ENCODE measurements at regions not wholly inside any gene's neighbourhood (a gene's known extent, or its start where the extent isn't known, plus 50 kb on each side); places are given as distances from the start of the nearest gene placed in this dataset.

GRCh38 chr15:93954985-93955571 lies 276.3 kb upstream of the MCTP2 start:
- no peak overlapping the region for H3K4me3 ChIP-seq
- H3K4me1 ChIP-seq, result no peaks in the 10 kb centered on the region
- ATAC-seq (no peak), DNase-seq (no peak)
- no peaks in the 10 kb centered on the region for H3K9me3 ChIP-seq
- WGBS, 2 donors, result 15 to 17% methylated on average over 8 of the region's 8 CpGs
- TF ChIP-seq POLR2A (IDR thresholded peaks at IDR 0.05) (no peak), CTCF (IDR thresholded peaks at IDR 0.05) (no peak)
- H3K27me3 ChIP-seq, result no peaks in the 10 kb centered on the region
- intact Hi-C loops (cut with DNase I), result no loop called here
- H3K27ac ChIP-seq, result no peak overlapping the region
- no peaks in the 10 kb centered on the region for H3K36me3 ChIP-seq (replicated peaks in 1 of 2; ENCODE audit: insufficient read depth in 1 of 2, low read depth in 2 of 2)

GRCh38 chr15:93948726-93949125 lies 282.6 kb upstream of the MCTP2 start:
- TF ChIP-seq CTCF (IDR thresholded peaks at IDR 0.05) (no peak), POLR2A (IDR thresholded peaks at IDR 0.05) (no peak)
- Histone ChIP-seq H3K27ac (no peak overlapping the region), H3K27me3 (no peaks in the 10 kb centered on the region), H3K4me3 (no peak overlapping the region), H3K4me1 (no peaks in the 10 kb centered on the region), H3K36me3 (replicated peaks in 1 of 2; ENCODE audit: insufficient read depth in 1 of 2, low read depth in 2 of 2) (no peaks in the 10 kb centered on the region), H3K9me3 (no peaks in the 10 kb centered on the region)
- 58% methylated on average over 8 of the region's 8 CpGs for WGBS, 2 donors
- ATAC-seq (no peak), DNase-seq (no peak)
- intact Hi-C loops (cut with DNase I), result no loop called here

- WGBS, 2 donors, result 25 to 28% methylated on average over 4 of the region's 4 CpGs
- H3K36me3 ChIP-seq (replicated peaks in 1 of 2; ENCODE audit: insufficient read depth in 1 of 2, low read depth in 2 of 2), result no peaks in the 10 kb centered on the region
- DNase-seq, result no peak
- TF ChIP-seq CTCF (IDR thresholded peaks at IDR 0.05) (no peak), POLR2A (IDR thresholded peaks at IDR 0.05) (no peak)
- ATAC-seq, result no peak
- H3K27ac ChIP-seq, result no peak overlapping the region
- intact Hi-C loops (cut with DNase I), result no loop called here
- H3K27me3 ChIP-seq, result no peaks in the 10 kb centered on the region
- H3K9me3 ChIP-seq, result no peaks in the 10 kb centered on the region
- H3K4me1 ChIP-seq, result peaks cover 6% of the 10 kb centered on the region
- H3K4me3 ChIP-seq, result no peak overlapping the region
Measured at GRCh38 chr15:93943586-93943985, 287.8 kb upstream of the MCTP2 start.

GRCh38 chr15:93942269-93942694 lies 289.1 kb upstream of the MCTP2 start:
- no peak for TF ChIP-seq POLR2A (IDR thresholded peaks at IDR 0.05)
- TF ChIP-seq CTCF (IDR thresholded peaks at IDR 0.05), result no peak
- no peaks in the 10 kb centered on the region for H3K27me3 ChIP-seq
- no peaks in the 10 kb centered on the region for H3K36me3 ChIP-seq (replicated peaks in 1 of 2; ENCODE audit: insufficient read depth in 1 of 2, low read depth in 2 of 2)
- intact Hi-C loops (cut with DNase I), result no loop called here
- ATAC-seq (no peak), DNase-seq (no peak)
- peaks cover 6% of the 10 kb centered on the region for H3K4me1 ChIP-seq
- no peak overlapping the region for H3K4me3 ChIP-seq
- no peaks in the 10 kb centered on the region for H3K9me3 ChIP-seq
- WGBS, 2 donors, result 22 to 28% methylated on average over 2 of the region's 2 CpGs
- no peak overlapping the region for H3K27ac ChIP-seq

- Histone ChIP-seq H3K36me3 (replicated peaks in 1 of 2; ENCODE audit: insufficient read depth in 1 of 2, low read depth in 2 of 2) (no peaks in the 10 kb centered on the region), H3K27ac (no peak overlapping the region), H3K4me3 (no peak overlapping the region), H3K9me3 (no peaks in the 10 kb centered on the region), H3K27me3 (no peaks in the 10 kb centered on the region), H3K4me1 (peaks cover 6% of the 10 kb centered on the region)
- no peak for TF ChIP-seq CTCF (IDR thresholded peaks at IDR 0.05)
- no peak for TF ChIP-seq POLR2A (IDR thresholded peaks at IDR 0.05)
- 87% methylated on average over 4 of the region's 4 CpGs for WGBS, 2 donors
- no peak for ATAC-seq
- intact Hi-C loops (cut with DNase I), result no loop called here
- DNase-seq, result no peak
Measured at GRCh38 chr15:93941697-93942096, 289.7 kb upstream of the MCTP2 start.
